GM12875 (cell line): ENCODE measurements at regions not wholly inside any gene's neighbourhood (a gene's known extent, or its start where the extent isn't known, plus 50 kb on each side); places are given as distances from the start of the nearest gene placed in this dataset.

ENCODE experiments used
- H3K4me3 ChIP-seq: one replicate; pipeline ENCODE4 v1.5.1; 2011; ENCODE audit warnings: low read depth, low read length, control low read depth
- CTCF ChIP-seq: IDR thresholded peaks from 2 replicates; pipeline ENCODE4 v1.5.1; 2011; ENCODE audit warnings: low read depth, mild to moderate bottlenecking, control low read depth, inconsistent platforms, low read length, moderate library complexity, borderline replicate concordance; ENCODE audit not compliant: insufficient read depth

- TF ChIP-seq CTCF, result no peak
These were observed 307.6 kb upstream of the FLRT2 start for GRCh38 chr14:85222341-85222740.

GRCh38 chr14:85223667-85224066, 306.3 kb upstream of the FLRT2 start:
- TF ChIP-seq CTCF, result no peak
- no peak overlapping the region for H3K4me3 ChIP-seq

More at GRCh38 chr14:85222341-85222740, 307.6 kb upstream of the FLRT2 start:
- no peak overlapping the region for H3K4me3 ChIP-seq

- H3K4me3 ChIP-seq, result no peak overlapping the region
- TF ChIP-seq CTCF, result no peak
These were observed 305.7 kb upstream of the FLRT2 start for GRCh38 chr14:85224241-85224640.

GRCh38 chr14:85233756-85234155, 296.2 kb upstream of the FLRT2 start:
- H3K4me3 ChIP-seq, result no peak overlapping the region
- TF ChIP-seq CTCF, result no peak

- no peak for TF ChIP-seq CTCF
- H3K4me3 ChIP-seq, result no peak overlapping the region
These were observed 295.6 kb upstream of the FLRT2 start for GRCh38 chr14:85234156-85235025.

GRCh38 chr14:85235868-85236267, 294.1 kb upstream of the FLRT2 start:
- H3K4me3 ChIP-seq, result no peak overlapping the region
- no peak for TF ChIP-seq CTCF

- no peak overlapping the region for H3K4me3 ChIP-seq
- no peak for TF ChIP-seq CTCF
These were observed 293.6 kb upstream of the FLRT2 start for GRCh38 chr14:85236296-85236695.
